SU-DHL-6 (cell line): ENCODE measurements at regions not wholly inside any gene's neighbourhood (a gene's known extent, or its start where the extent isn't known, plus 50 kb on each side); places are given as distances from the start of the nearest gene placed in this dataset.

Source experiments
- H2AFZ ChIP-seq: fragments of 200-600 bp; sonication (generic); 2 replicates; pipeline ENCODE4 v1.6.1; 2014; ENCODE audit warnings: low read depth, mild to moderate bottlenecking, moderate library complexity, mixed read lengths, antibody characterized with exemption, low read length; ENCODE audit not compliant: severe bottlenecking
- H3F3A ChIP-seq: fragments of 200-600 bp; shearing (Covaris generic); 2 replicates; pipeline ENCODE4 v1.6.0; 2016; ENCODE audit warnings: antibody characterized with exemption, mild to moderate bottlenecking; ENCODE audit not compliant: insufficient read depth
- H3K27ac ChIP-seq: fragments of 200-600 bp; sonication (generic); 2 replicates; pipeline ENCODE4 v1.5.1; 2016; ENCODE audit warnings: low read depth, mild to moderate bottlenecking, low read length, moderate library complexity, mixed read lengths
- H3K27me3 ChIP-seq: fragments of 200-600 bp; sonication (generic), shearing (Covaris generic); 2 replicates; pipeline ENCODE4 v1.6.0; 2014; ENCODE audit warnings: mild to moderate bottlenecking, low read length
- H3K36me3 ChIP-seq: fragments of 200-600 bp; sonication (generic); 2 replicates; pipeline ENCODE4 v1.6.1; 2014; ENCODE audit warnings: mild to moderate bottlenecking, low read length, mixed read lengths
- H3K4me2 ChIP-seq: fragments of 300-600, 200-600 bp; shearing (Covaris generic), sonication (generic); 2 replicates; pipeline ENCODE4 v1.6.0; 2014; ENCODE audit warnings: low read length, low read depth, mild to moderate bottlenecking; ENCODE audit not compliant: poor library complexity, severe bottlenecking
- H3K4me3 ChIP-seq: fragments of 200-600 bp; sonication (generic); 2 replicates; pipeline ENCODE4 v1.5.1; 2014; ENCODE audit warnings: antibody characterized with exemption, low read length, mild to moderate bottlenecking, mixed read lengths; ENCODE audit not compliant: insufficient read depth, poor library complexity, severe bottlenecking
- H3K79me2 ChIP-seq: fragments of 200-600 bp; sonication (generic); 2 replicates; pipeline ENCODE4 v1.6.1; 2014; ENCODE audit warnings: mild to moderate bottlenecking, low read length, moderate library complexity; ENCODE audit not compliant: insufficient read depth
- H3K9ac ChIP-seq: fragments of 200-600 bp; sonication (generic); 2 replicates; pipeline ENCODE4 v1.7.0; 2014; ENCODE audit warnings: mild to moderate bottlenecking, low read length
- H3K9me2 ChIP-seq: fragments of 200-600 bp; sonication (generic); replicated peaks from 2 replicates; pipeline ENCODE4 v1.6.1; 2014; ENCODE audit warnings: low read length; ENCODE audit not compliant: insufficient read depth
- H3K9me3 ChIP-seq: fragments of 200-600 bp; sonication (generic); 2 replicates; pipeline ENCODE4 v1.6.1; 2014; ENCODE audit warnings: low read length, mixed read lengths; ENCODE audit not compliant: insufficient read depth
- H4K20me1 ChIP-seq: fragments of 200-600 bp; sonication (generic); 2 replicates; pipeline ENCODE4 v1.6.1; 2014; ENCODE audit warnings: low read depth, mild to moderate bottlenecking, antibody characterized with exemption, low read length, moderate library complexity, mixed read lengths
- CTCF ChIP-seq: fragments of 200-600 bp; sonication (generic); IDR thresholded peaks from one replicate; pipeline ENCODE4 v1.5.1; 2017; ENCODE audit warnings: antibody characterized with exemption, mild to moderate bottlenecking, low read length, moderate library complexity; ENCODE audit not compliant: insufficient read depth, poor library complexity, severe bottlenecking
- EZH2phosphoT487 ChIP-seq: fragments of 200-600 bp; sonication (generic), shearing (Covaris generic); conservative IDR thresholded peaks from 2 replicates; pipeline ENCODE4 v1.6.1; 2018; ENCODE audit warnings: mild to moderate bottlenecking, antibody characterized with exemption, low read length, moderate library complexity, mixed read lengths

- Histone ChIP-seq H3K27ac (no peak overlapping the region), H3K9me3 (no peaks in the 10 kb centered on the region), H3F3A (no peaks in the 10 kb centered on the region), H3K9ac (no peak overlapping the region), H4K20me1 (no peaks in the 10 kb centered on the region), H3K4me3 (no peak overlapping the region), H3K4me2 (no peak overlapping the region), H3K27me3 (no peaks in the 10 kb centered on the region), H2AFZ (no peak overlapping the region), H3K36me3 (no peaks in the 10 kb centered on the region), H3K79me2 (no peaks in the 10 kb centered on the region), H3K9me2 (no peaks in the 10 kb centered on the region)
- TF ChIP-seq EZH2phosphoT487 (no peak), CTCF (no peak)
Observed at GRCh38 chr3:177960722-177961121, 575.5 kb upstream of the KCNMB2 start.

- Histone ChIP-seq H2AFZ (no peak overlapping the region), H3K36me3 (no peaks in the 10 kb centered on the region), H3K9me3 (no peaks in the 10 kb centered on the region), H3K4me2 (no peak overlapping the region), H3K27ac (no peak overlapping the region), H3K4me3 (no peak overlapping the region), H3K27me3 (no peaks in the 10 kb centered on the region), H3K79me2 (no peaks in the 10 kb centered on the region), H3K9me2 (no peaks in the 10 kb centered on the region), H3K9ac (no peak overlapping the region), H3F3A (no peaks in the 10 kb centered on the region), H4K20me1 (no peaks in the 10 kb centered on the region)
- TF ChIP-seq CTCF: no peak
- TF ChIP-seq EZH2phosphoT487: no peak
Observed at GRCh38 chr3:177961784-177962183, 574.5 kb upstream of the KCNMB2 start.

DNA sequence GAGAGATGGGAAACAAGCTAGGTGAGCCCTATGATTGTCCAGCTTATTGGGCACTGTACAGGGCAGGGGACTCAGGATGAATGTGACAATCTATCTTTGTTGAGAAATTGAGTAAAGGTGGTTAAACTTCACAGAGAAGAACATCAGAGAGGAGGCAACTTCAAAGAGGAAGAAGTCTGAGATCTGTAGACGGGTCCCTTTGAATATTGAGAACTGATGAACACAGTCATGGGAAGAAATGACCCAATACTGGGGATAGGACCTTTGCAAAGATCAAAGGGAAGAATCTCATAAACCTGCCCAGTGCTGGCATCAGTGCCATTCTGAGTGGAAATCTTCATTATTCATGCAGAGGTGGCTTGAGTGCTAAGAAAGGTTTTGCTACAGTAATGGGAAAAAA is 569.7 kb upstream of the KCNMB2 start:
- Histone ChIP-seq H3K4me2 (no peak overlapping the region), H3K36me3 (no peaks in the 10 kb centered on the region), H4K20me1 (no peaks in the 10 kb centered on the region), H2AFZ (no peak overlapping the region), H3K27ac (no peak overlapping the region), H3F3A (no peaks in the 10 kb centered on the region), H3K27me3 (no peaks in the 10 kb centered on the region), H3K79me2 (no peaks in the 10 kb centered on the region), H3K9ac (no peak overlapping the region), H3K4me3 (no peak overlapping the region), H3K9me3 (no peaks in the 10 kb centered on the region), H3K9me2 (no peaks in the 10 kb centered on the region)
- TF ChIP-seq EZH2phosphoT487 (no peak), CTCF (no peak)

DNA sequence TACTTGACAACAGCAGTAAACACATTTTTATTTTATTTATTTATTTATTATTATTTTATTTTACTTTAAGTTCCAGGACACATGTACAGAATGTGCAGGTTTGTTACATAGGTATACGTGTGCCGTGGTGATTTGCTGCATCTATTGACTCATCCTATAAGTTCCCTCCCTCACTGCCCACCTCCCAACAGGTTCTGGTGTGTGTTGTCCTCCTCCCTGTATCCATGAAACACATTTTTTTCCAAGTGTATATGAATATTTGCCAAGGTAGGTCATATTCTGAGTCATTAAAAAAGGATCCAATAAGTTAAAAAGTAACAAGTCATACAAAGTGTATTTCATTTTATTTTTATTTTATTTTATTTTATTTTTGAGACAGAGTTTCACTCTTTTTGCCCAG is 567.3 kb upstream of the KCNMB2 start:
- no peaks in the 10 kb centered on the region for H3F3A ChIP-seq
- H3K9ac ChIP-seq: no peak overlapping the region
- H3K4me3 ChIP-seq: no peak overlapping the region

More for the DNA sequence above, 567.3 kb upstream of the KCNMB2 start:
- H3K9me3 ChIP-seq: no peaks in the 10 kb centered on the region
- no peaks in the 10 kb centered on the region for H3K79me2 ChIP-seq
- no peak overlapping the region for H3K4me2 ChIP-seq
- no peak overlapping the region for H2AFZ ChIP-seq
- TF ChIP-seq EZH2phosphoT487 (no peak), CTCF (no peak)
- H3K36me3 ChIP-seq: no peaks in the 10 kb centered on the region
- no peaks in the 10 kb centered on the region for H4K20me1 ChIP-seq
- H3K27me3 ChIP-seq: no peaks in the 10 kb centered on the region
- no peak overlapping the region for H3K27ac ChIP-seq
- H3K9me2 ChIP-seq: no peaks in the 10 kb centered on the region
